ENCODE measurements at regions not wholly inside any gene's neighbourhood (a gene's known extent, or its start where the extent isn't known, plus 50 kb on each side); places are given as distances from the start of the nearest gene placed in this dataset.
"Not testable (repeated sequence)": the region's sequence is repeated elsewhere in the genome, so short reads cannot be mapped to it uniquely, and the experiment has no call there.

DNA sequence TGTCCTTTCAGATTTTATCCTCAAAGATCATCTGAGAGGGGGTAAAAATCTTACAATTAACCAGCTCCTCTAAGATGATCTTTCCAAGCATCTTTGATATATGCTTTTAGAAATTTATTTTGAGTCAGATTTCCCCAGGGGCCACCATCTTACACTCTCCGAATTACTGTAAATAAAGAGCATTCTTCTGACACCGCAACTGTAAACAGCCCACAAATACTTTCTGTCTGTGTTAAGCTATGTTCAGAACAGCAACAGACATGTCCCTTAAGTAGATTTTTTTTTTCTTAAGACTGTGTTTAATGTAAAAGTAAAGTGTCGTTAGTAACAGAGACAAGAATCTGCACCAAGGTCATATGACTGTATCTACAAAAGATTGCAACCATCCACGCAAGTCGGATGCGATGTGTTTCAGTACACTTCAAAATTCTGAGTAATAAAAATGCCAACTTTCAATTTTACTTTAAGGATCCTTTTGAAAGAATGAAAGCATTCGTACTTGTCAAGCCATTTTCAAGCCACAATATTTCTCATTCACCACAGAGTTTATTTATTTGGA lies 159.0 kb upstream of the KCNH8 start:
- TF ChIP-seq, protein P1, sequence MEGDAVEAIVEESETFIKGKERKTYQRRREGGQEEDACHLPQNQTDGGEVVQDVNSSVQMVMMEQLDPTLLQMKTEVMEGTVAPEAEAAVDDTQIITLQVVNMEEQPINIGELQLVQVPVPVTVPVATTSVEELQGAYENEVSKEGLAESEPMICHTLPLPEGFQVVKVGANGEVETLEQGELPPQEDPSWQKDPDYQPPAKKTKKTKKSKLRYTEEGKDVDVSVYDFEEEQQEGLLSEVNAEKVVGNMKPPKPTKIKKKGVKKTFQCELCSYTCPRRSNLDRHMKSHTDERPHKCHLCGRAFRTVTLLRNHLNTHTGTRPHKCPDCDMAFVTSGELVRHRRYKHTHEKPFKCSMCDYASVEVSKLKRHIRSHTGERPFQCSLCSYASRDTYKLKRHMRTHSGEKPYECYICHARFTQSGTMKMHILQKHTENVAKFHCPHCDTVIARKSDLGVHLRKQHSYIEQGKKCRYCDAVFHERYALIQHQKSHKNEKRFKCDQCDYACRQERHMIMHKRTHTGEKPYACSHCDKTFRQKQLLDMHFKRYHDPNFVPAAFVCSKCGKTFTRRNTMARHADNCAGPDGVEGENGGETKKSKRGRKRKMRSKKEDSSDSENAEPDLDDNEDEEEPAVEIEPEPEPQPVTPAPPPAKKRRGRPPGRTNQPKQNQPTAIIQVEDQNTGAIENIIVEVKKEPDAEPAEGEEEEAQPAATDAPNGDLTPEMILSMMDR (IDR thresholded peaks at IDR 0.05; ENCODE audit: extremely low read depth, missing control alignments): no peak
- DNase-seq (ENCODE audit: low spot score): no peak

DNA sequence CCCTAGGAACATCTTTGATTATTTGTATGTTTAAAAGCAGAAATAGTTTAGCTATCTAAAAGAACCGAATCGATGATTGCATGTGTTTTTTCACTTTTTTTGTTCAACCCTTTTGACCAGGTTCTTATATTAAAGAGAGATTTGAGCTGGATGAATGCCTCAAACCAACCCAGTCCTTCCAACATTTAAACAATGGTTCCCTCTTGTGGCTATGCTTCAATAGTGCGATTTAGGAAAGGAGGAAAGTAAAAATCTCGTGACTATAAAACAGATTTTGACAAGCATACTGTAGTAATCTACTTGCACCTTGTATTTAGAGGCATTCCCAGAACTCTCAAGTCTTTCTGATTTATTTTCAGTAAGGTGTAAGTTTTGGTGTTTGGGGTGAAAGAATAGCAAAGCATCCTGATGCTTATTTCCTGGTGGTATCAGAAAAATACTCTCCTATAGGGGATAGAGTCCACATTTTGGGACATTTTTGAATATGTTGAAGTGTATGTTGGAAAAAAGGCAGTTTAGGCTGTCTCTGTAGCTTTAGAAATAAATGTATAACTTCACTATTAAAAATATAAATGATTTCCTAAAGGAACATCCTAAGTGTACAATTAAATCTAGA lies 159.6 kb upstream of the KCNH8 start:
- DNase-seq (ENCODE audit: low spot score): no peak
- TF ChIP-seq, protein P1 (IDR thresholded peaks at IDR 0.05; ENCODE audit: extremely low read depth, missing control alignments): no peak

DNA sequence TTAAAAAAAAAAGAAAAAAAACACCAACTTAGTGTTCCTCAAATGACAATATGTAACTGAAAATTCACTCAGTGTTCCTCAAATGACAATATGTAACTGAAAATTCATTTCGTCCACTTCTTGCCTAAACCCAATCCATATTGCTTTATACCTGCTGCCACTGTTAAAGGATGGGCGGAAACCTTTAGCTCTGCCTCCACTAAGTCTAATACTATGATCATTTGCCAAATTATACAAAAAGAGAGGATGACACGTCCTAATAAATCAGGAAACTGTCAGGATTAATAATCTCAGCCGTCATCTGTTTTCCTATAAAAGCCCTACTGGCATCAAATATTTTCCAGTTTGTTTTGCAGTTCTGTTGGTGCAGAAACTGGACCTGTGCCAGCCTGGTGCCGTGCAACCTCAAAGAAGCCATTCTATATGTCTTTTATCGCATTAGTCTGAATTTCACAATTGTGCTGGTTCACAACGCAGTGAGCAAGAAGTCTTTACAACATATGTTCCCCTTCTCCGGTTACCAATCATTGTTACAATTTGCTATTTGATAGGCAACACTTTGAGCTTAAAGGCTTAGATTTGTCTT lies 160.4 kb upstream of the KCNH8 start:
- TF ChIP-seq, protein P1 (IDR thresholded peaks at IDR 0.05; ENCODE audit: extremely low read depth, missing control alignments): no peak
- DNase-seq (ENCODE audit: low spot score): no peak

DNA sequence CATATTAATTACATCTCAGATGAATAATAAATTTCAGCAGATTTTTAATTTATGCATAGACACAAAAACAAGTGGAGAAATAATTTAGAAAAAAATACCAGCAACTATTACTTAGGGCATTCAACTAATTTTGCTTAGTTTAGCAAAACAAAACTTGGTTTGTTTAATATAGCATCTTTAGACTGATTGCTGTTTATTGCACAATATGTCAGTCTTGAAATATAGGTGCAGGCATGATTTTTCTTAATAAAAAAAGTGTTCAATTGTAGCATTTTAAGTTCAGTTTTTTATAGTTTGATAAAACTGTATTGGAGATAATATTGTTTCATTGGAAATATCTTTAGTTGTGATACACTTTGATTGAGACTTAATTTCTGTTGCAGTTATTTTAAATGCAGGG lies 161.2 kb upstream of the KCNH8 start:
- TF ChIP-seq, protein P1 (IDR thresholded peaks at IDR 0.05; ENCODE audit: extremely low read depth, missing control alignments): no peak

DNA sequence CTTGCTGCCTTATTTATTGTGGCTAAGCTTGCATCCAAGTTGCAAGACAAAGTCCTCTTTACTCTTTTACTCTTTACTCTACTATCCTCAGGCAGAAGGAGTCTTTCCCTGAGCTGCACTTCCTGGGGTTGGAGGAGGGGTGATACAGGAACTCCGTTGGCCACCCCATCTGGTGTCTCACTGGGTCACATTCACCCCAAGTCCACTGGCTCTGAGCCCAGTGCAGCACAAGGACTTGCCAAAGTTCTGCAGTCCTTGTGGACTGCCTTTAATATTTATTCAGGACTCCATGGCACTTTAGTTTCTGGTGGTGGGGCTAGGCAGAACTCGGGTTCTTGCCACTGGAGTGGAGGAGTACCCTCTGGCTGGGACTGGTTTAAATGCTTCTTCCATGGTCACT lies 165.4 kb upstream of the KCNH8 start:
- TF ChIP-seq, protein P1 (IDR thresholded peaks at IDR 0.05; ENCODE audit: extremely low read depth, missing control alignments): no peak
- no peak for DNase-seq (ENCODE audit: low spot score)

More for the DNA sequence above, 161.2 kb upstream of the KCNH8 start:
- DNase-seq (ENCODE audit: low spot score): no peak

DNA sequence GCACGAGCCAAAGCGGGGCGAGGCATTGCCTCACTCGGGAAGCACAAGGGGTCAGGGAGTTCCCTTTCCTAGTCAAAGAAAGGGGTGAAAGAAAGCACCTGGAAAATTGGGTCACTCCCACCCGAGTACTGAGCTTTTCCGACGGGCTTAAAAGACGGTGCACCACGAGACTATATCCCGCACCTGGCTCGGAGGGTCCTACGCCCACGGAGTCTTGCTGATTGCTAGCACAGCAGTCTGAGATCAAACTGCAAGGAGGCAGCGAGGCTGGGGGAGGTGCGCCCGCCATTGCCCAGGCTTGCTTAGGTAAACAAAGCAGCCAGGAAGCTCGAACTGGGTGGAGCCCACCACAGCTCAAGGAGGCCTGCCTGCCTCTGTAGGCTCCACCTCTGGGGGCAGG lies 172.2 kb upstream of the KCNH8 start:
- DNase-seq (ENCODE audit: low spot score): not testable (repeated sequence)

DNA sequence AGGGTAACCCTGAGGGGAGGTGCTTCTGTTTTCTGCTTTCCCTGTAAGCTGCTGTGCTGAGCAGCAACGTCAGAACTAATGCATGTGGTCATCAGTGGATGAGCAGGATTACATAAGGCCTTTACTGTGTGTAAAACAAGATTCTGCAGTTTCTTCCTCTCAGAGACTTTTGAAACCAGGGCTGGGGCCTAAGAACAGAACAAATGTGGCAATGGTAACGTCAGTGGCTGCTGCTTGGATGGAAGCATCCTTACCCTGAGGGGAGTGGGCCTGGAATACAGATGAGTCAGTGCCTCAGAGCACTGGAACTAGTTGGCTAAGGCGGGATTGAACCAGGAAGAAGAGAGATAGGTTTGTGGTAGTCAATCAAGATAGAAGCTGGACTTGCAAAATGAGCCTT lies 180.2 kb upstream of the KCNH8 start:
- no peak for DNase-seq (ENCODE audit: low spot score)
- TF ChIP-seq, protein P1 (IDR thresholded peaks at IDR 0.05; ENCODE audit: extremely low read depth, missing control alignments): no peak

DNA sequence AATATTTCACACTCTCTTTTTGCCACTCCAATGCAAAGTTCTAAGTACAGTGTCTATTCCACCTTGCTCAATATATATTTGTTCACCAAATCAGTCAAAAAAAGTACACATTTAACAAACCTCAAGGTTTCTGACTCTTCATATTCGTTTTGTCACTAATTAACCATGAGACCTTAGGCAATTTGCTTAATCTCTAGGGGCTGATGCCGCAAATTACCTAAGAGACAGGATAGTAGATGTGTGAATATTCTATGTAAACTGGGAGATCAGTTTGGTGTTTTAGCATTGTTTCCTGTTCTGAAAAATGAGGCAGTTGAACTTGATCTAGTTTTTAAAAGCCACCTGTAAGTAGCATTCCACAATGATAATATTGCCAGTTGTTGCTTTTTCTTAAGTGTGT lies 182.5 kb upstream of the KCNH8 start:
- DNase-seq (ENCODE audit: low spot score): no peak
- TF ChIP-seq, protein P1 (IDR thresholded peaks at IDR 0.05; ENCODE audit: extremely low read depth, missing control alignments): no peak
